ENCODE measurements at regions not wholly inside any gene's neighbourhood (a gene's known extent, or its start where the extent isn't known, plus 50 kb on each side); places are given as distances from the start of the nearest gene placed in this dataset.

DNA sequence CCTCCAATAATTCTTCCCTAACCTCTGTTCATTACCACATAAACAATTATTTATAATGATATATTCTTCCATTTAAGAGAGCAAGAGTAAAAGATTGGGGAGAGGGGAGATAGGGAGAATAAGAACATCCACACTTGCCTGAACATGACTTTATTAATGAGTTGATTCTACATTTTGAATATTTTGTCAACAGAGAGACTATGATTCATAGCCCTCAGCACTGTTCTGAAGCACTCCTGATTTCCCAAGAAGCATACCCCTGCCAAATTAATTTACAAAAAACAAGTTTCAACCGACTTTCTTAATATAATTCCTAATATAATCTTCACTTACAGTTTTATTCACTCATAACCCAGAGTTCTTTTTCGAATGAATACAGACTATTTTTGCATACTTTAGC, 828.8 kb downstream of the ROBO2 start:
- no peak for DNase-seq (ENCODE audit: low spot score)

DNA sequence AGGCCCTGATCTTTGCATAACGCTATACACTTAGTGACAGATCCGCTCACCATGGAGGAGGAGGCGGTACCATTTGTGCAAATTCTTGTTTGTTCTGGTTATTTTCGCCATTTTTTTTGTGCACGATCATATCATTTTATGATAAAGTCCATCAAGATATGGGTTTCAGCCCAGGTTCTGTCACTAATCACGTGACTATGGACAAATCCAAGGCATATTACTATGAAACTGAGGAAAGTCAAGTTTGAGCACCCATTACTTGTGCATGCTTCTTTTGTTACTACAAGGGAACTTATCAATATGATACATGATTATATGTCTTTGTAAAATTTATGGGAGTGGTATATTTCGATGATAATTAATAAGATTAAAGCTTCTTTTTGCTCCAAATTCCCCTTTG, 829.5 kb downstream of the ROBO2 start:
- DNase-seq (ENCODE audit: low spot score) = no peak

DNA sequence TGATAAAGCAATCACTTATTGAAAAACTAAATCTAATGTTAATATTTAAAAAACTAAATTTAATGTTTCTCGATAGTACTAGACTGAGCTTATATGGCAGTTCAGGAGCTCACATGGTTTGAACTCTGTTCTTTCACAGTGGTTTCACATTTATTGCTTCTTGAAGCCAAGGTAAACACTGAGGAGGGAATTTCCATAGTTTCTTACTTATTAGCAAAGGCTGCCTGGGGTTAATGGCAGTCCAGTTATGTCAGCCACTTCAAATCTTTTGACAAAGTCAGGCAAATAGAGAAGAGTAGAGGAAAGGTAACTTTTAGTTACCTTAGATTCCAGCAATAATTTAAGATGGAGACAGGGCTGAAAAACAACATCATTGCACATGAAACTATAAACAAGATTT, 831.5 kb downstream of the ROBO2 start:
- DNase-seq (ENCODE audit: low spot score) = no peak

DNA sequence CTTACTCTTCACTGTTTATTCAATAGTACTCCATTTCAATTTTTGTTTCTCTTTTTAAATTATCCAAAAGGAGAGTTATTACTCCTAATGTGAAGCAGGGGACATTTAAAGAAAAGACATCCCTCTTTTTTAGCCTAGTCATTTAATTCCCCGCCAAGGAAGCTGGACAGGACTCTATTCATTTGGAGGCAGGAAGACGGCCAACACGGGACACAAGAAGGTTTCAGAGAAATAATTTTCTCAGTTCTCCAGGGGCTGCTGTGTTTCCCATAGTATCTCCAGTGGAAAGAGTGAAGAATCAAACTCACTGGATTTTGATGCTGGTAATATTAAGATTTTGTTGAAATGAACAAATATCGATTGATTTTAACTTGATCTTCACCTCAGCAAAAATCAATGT, 833.7 kb downstream of the ROBO2 start:
- DNase-seq (ENCODE audit: low spot score) = peak; percentile 6

DNA sequence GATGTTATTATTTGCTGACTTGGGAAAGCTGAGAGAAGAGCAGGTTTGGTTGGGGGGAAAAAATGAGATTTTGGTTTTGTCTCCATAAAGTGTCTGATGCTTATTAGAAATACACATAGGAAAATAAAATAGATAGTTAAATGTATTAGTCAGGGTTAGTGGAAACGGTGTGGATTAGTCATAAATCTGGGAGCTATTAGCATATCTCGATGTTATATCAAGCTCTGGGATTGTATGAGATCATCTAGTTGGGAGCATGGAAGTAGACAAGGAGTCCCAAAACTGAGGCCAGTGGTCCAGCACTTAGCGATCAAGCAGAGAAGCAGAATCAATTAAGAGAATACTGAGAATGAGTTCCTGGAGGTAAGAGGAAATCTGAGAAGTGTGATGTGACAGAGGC, 845.5 kb downstream of the ROBO2 start:
- no peak for DNase-seq (ENCODE audit: low spot score)

DNA sequence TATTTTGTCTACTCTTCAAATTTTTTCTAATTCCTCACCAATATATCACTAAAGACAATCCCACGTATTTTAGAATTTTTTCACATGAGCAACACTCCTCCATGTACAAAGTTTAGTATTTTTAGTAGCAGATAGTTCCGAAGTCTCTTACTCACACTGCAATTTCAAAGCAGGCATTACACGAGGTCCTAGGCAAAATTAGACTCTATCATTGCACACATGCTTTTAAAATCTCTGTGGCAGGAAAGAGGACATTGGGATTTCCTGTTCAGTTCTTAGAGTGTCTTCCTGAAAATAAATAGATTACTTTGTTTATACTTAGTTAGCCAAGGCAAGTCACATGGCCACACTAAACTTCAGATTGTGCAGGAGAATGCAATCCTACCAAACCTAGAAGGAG, 847.7 kb downstream of the ROBO2 start:
- DNase-seq (ENCODE audit: low spot score) = no peak

DNA sequence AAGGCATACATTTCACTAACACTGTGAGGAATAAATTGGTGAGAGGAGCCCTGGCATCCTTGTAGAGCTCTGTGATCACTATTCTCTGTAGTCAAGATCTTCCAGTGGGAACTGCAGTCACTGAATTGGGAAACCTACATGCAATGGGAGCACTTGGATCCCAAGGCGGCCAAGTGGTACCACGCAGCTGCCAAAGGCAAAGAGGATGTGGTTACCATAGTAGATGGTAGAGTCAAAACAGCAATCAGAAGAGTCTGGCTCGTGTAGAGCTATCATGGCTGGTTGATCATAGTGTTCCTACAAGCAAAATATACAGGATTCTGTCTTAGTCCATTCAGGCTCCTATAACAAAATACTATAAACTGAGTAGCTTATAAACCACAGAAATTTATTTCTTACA, 849.7 kb downstream of the ROBO2 start:
- no peak for DNase-seq (ENCODE audit: low spot score)

DNA sequence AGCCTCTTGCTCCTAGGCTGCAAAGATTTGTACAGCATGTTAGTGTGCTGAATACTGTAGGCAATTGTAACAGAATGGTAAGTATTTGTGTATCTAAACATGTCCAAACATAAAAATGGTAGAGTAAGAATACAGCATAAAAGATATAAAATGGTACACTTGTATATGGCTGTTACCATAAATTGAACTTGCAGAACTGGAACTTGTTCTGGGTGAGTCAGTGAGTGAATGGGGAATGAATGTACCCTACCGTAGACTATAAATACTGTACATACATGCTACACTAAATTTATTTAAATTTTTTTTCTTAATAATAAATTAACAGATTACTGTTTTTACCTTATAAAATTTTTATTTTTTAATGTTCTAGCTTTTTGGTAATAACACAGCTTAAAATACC, 858.7 kb downstream of the ROBO2 start:
- no peak for DNase-seq (ENCODE audit: low spot score)

DNA sequence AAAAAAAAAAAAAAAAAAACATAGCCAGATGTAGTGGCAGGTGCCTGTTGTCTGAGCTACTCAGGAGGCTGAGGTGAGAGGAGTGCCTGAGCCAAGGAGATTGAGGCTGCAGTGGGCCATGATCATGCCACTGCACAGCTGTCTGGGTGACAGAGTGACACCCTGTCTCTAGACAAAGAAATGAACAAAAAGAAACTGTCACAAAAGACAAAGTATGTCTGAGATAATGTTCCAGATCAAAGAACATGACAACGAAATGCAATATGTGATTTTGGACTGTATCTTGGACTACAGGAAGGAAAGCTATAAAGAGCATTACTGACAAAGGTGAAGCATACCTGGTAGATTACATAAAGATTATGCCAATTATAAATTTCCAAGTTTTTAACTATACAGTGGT, 862.8 kb downstream of the ROBO2 start:
- DNase-seq (ENCODE audit: low spot score) = no peak

DNA sequence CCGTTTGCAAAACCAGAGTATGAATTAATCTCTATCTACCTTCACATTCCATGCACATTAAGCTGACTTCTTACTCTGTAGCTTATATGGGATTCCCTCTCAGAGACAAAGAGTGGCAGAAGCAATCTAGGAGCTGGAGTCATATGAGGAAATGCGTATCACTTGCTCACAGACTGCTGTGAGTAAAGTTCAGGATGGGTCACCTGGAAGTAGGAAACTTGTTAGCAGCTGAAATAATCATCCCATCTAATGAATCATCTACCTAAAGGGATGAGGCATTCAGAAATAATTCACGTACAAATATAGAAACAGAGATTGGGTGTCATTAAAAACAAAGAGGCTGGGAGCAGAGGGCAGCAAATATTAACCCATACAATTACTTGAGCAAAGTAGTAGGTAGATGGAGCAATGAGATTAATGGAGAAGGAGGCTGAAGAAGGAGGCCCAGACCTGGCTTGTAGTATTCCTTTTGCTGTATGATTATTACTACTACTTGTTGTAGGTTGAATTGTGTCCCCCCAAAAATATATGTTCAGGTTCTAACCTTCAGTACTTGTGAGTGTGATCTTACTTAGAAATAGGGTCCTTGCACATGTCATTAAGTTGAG, 866.3 kb downstream of the ROBO2 start:
- DNase-seq (ENCODE audit: low spot score) = no peak

DNA sequence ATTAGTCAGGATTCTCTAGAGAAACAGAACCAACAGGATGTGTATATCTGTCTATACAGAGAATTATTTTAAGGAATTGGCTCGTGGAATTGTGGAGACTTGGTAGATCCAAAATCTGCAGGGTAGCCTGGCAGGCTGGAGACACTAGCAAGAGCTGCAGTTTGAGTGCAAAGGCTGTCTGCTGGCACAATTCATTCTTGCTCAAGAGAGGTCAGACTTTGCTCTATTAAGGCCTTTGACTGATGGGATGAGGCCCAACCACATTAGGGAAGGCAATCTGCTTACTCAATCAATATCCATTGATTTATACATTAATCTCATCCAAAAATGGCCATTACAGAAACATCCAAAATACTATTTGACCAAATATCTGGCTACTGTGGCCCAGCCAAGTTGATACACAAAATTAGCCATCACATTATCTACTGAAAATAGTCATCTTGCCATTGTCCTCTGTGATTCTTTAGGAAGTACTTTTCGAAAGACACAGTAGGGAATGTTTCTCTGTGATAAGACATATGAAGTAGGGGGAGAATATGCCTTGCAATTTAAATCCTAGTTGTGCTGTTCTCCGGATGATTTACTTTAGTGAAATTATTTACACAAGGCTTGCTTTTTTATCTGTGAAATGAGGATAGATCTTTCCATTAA, 873.8 kb downstream of the ROBO2 start:
- DNase-seq (ENCODE audit: low spot score) = no peak

DNA sequence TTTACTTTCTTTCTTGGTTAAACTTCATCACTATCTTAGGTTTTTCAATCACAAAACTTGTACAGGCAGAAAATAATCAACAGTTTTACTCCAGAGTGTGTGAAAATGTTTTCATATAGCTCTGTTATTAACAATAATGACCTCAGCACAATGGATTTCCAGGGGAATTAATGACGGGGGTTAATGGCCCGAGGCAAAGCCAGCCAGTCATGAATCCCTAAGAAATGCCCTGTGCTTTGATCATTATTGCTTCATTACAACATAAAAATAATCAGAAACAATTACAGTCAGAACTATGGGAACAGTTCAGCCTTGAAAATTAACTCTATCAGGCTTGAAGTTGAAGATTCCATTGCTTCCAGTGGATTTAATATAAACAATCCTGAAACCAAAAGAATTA, 875.4 kb downstream of the ROBO2 start:
- DNase-seq (ENCODE audit: low spot score) = no peak

DNA sequence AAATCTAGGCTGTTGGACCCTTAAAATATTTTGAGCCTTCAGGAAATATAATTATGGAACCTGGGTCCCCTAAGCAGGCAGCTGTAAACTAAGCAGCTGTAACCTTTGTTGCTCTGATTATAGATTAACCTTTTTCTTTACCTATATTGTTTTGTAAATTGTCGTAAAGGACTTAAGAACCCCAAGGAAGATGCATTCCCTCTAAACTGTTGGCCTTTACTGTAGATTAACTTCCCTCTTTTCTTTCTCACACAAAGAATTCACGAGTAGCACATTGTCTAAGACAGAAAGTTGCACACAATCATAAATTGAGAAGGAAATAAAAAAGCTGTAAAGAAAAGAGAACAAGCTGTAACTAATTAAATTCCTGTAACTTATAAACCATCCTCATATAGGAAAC, 877.3 kb downstream of the ROBO2 start:
- no peak for DNase-seq (ENCODE audit: low spot score)

DNA sequence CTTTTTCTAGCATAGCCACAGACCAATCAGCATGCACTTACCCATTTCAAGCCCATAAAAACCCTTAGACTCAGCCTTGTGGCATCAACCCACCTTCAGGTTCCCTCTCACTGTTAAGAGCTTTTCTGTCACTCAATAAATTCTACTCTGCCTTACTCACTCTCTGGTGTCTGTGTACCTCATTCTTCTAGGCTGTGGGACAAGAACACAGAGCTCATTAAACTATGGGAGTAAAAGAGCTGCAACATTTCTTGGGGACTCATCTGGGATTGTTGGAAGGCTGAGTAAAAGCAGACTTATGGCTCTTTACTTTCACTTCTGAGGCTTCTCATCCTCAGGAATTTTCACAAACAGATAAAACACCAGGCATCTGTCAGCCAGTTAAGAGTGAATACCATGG, 879.3 kb downstream of the ROBO2 start:
- DNase-seq (ENCODE audit: low spot score) = no peak

DNA sequence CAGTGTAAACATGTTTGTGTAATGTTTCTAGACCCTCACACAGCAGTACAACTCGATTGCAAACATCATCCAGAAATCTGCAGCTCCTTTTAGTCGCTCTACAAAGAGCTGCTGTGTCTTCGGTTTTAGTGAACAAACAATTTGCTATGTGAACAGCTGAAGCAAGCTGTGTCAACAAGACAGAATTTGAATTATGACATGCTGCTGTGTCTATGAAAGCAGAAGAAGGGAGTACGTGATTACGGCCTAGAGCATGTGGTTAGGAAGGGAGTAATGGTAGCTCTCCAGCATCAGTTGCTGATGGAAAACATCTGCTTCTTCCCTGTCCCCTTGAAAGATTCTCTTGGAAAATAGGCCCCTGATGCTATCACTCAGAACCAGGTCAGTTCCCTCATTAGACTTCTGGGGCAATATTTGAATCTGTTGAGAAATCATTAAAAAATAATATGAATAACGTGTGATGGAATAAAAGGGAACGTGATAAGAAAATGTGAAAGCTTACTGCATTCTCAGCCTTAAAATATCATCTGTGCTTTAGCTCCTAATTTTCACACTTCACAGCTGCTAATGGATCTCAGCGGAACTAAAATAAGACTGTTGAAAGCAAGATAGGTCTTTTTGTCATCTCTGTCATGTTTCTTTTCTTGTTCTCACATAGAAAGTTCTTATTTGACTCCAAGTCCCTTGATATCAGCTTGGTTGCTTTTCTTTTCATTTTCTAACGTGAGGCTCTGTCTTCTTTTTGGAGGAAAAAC, 891.5 kb downstream of the ROBO2 start:
- no peak for DNase-seq (ENCODE audit: low spot score)

DNA sequence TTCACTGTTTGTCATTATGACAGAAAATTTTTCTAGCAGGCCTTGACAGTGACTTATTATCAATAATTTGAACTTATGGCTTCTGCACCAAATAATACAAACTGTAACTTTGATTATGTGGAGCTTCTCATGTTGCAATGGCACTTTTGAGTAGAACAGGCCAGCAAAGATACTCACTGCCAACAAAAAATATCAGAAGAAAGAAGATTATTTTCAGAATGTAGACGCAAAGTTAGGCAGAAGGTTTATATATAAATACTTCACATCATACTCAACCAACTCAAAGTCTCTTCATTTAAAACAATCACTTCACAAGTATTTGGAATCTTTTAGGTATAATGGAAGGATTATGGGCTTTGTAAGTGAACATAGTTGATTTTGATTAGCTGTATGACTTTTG, 893.0 kb downstream of the ROBO2 start:
- no peak for DNase-seq (ENCODE audit: low spot score)

DNA sequence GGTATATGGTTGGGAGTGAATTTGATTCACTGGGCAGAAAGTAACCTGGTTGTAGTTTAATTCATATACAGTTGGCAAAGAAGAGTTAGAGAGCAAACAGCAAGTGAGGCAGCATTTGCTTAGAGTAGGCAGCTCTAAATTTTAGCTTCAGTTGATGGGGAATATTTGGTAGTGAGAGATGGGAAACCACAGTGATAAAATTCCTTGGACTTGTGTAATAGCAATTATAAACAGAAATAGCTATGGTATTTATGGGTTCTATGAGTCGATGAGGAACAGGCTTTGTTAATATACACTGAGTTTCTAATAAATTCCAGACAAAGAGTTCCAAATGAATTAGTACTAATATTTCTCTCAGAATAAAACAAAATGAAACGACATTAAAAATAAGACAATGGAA, 894.0 kb downstream of the ROBO2 start:
- DNase-seq (ENCODE audit: low spot score) = no peak

DNA sequence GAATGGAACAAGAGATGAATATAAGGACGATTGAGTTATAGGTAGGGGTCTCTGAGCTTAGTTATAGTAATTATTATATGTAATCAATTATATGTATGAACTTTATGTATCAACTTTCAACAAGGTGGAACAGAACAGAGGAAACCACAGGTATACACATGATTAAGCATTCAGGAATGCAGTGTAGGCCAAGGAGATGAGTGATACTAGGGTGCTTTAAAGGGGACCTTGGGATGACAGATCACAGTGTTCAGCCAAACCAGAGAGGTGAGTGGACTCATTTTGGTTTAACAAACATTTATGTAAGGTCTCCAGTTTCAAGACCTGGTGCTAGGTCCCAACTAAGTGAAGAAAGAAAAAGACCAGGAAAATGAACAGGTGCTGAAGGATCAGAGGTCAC, 895.5 kb downstream of the ROBO2 start:
- no peak for DNase-seq (ENCODE audit: low spot score)

DNA sequence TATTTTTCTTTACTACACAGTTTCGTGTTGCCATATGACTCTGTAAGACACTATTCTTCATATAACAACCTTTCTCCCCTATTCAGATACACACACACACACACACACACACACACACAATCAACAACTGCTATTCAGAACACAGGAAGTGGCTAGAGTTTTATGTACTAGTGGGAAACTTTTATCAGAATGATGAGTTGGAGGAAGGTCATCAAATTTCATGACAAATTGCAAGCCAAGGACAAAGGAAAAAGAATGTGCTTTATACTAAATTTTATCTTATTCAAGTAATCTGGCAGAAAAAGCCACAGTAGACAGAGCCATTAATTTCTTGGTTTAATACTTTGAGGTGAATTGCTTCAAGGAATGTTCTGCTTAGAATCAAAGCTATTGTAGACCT, 899.8 kb downstream of the ROBO2 start:
- DNase-seq (ENCODE audit: low spot score) = no peak

DNA sequence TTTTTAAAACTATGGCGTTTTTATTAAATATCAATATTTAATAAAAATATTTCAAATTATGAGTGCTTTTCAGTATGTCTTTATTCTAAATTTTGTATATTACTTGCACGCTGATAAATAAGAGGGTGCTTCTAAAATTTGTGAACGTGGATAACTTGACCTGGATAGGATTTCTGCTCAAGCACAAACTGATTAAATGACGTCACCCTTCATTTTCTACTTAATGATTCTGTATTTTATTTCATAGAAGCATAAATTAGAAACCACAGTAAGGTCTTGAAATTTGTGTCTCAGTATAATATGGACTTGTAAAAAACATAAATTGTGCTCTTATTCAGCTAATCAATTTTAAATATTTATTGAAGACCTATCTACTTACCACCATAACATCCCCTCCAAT, 903.7 kb downstream of the ROBO2 start:
- no peak for DNase-seq (ENCODE audit: low spot score)

DNA sequence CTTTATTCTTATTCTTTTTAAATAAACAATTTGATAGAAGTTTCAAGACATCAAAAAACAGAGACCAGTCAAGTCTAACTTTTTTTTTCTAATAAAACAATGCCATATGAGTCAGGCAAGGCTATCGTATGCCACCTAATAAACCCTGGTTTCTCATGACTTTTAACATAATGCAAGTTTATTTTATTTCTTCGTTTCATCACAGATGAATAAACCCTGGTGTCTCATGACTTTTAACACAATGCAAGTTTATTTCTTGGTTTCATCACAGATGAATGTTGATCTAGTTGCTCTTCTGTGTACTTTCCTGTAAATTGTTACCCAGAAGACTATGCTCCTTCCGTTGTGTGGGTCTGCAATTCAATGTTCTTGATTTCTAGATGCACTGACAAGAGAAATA, 905.4 kb downstream of the ROBO2 start:
- DNase-seq (ENCODE audit: low spot score) = no peak

DNA sequence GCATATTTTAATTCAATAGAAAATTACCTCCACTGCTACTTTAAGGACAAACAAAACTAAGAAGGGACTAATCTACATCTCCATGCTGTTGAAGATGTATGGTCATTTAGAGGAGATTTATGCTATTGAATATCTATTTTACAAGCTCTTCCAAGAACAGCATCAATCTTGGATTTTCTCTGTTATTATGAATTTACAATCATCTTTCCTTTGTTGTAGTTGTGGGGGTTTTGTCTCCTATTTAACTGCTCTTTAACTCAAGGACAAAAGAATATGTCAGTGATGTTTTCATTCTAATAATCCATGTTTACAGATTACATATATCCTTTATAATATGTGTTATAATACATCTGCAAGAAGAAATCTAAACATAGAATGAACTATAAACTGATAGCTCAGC, 907.8 kb downstream of the ROBO2 start:
- no peak for DNase-seq (ENCODE audit: low spot score)

DNA sequence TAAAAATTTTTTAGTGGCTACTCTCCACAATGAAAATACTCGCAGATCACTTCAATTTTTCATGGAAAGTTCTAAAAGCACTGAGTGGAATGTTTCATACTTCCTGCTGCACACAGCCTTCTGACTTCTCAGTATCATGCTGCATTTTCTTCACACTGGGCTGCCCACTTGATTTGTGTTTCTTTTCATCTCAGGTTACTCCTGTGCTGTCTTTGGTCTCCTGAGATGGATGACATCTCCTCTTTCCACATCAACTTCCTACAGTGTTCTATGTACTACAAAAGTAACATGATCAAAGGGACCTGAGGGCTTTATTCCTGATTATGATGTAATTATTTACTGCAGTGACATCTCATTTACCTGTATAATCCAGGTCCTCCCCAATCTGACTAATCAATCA, 927.7 kb downstream of the ROBO2 start:
- no peak for DNase-seq (ENCODE audit: low spot score)

DNA sequence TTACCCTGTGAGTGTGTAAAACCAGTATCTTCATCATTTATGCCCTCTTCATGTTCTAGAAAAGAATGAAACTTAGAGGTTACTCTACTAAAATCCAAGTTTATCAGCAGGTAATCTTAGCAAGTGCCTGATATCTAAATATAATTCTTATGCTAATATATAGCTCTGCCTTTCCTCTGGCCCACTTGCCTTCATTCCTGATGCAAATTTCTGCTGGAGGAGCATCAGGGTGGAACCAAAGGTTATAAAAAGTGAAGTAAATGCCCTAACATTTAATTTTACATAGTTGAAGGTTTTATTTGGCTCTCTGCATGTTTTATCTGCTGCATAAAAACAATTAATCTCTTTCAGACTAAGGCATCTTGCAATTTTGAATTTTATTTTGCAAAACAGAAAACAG, 936.2 kb downstream of the ROBO2 start:
- DNase-seq (ENCODE audit: low spot score) = no peak
